ENCODE measurements at regions not wholly inside any gene's neighbourhood (a gene's known extent, or its start where the extent isn't known, plus 50 kb on each side); places are given as distances from the start of the nearest gene placed in this dataset.

- CTCF ChIA-PET: interaction anchor here (1.1 kb wide), 1 partner anchor 18 kb away, joined by 3 read pairs; no protein-coding TSS in a partner anchor
- Histone ChIP-seq H3K27ac (ENCODE audit: extremely low read depth, low read depth, low read length) (no peak overlapping the region), H3K4me3 (ENCODE audit: low read depth, low read length) (no peak overlapping the region), H3K36me3 (ENCODE audit: control insufficient read depth in 2 of 2, insufficient read depth in 1 of 2, low read length in 2 of 2) (no peaks in the 10 kb centered on the region), H3K9me3 (ENCODE audit: control insufficient read depth, insufficient read depth, low read depth, low read length) (no peaks in the 10 kb centered on the region), H3K4me1 (ENCODE audit: control insufficient read depth, insufficient read depth, low read length) (no peaks in the 10 kb centered on the region)
- POLR2A ChIA-PET: interaction anchor here (0.6 kb wide), 1 partner anchor 161 kb away, joined by 5 read pairs; no protein-coding TSS in a partner anchor
- TF ChIP-seq REST (tag by site-specific recombination; IDR thresholded peaks at IDR 0.05) (no peak), KLF9 (tag by site-specific recombination; IDR thresholded peaks at IDR 0.05; ENCODE audit: low read depth) (no peak), FEZF1 (tag by site-specific recombination; IDR thresholded peaks at IDR 0.05) (no peak), ZSCAN16 (tag by site-specific recombination; IDR thresholded peaks at IDR 0.05) (no peak)
- TF ChIP-seq, protein P1, sequence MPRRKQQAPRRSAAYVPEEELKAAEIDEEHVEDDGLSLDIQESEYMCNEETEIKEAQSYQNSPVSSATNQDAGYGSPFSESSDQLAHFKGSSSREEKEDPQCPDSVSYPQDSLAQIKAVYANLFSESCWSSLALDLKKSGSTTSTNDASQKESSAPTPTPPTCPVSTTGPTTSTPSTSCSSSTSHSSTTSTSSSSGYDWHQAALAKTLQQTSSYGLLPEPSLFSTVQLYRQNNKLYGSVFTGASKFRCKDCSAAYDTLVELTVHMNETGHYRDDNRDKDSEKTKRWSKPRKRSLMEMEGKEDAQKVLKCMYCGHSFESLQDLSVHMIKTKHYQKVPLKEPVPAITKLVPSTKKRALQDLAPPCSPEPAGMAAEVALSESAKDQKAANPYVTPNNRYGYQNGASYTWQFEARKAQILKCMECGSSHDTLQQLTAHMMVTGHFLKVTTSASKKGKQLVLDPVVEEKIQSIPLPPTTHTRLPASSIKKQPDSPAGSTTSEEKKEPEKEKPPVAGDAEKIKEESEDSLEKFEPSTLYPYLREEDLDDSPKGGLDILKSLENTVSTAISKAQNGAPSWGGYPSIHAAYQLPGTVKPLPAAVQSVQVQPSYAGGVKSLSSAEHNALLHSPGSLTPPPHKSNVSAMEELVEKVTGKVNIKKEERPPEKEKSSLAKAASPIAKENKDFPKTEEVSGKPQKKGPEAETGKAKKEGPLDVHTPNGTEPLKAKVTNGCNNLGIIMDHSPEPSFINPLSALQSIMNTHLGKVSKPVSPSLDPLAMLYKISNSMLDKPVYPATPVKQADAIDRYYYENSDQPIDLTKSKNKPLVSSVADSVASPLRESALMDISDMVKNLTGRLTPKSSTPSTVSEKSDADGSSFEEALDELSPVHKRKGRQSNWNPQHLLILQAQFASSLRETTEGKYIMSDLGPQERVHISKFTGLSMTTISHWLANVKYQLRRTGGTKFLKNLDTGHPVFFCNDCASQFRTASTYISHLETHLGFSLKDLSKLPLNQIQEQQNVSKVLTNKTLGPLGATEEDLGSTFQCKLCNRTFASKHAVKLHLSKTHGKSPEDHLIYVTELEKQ (tag by site-specific recombination; IDR thresholded peaks at IDR 0.05; ENCODE audit: borderline replicate concordance): no peak
These were observed 1342.5 kb upstream of the SLC10A2 start for GRCh38 chr13:104408733-104409132.

GRCh38 chr13:104404325-104404724 is 1338.1 kb upstream of the SLC10A2 start:
- no peaks in the 10 kb centered on the region for H3K36me3 ChIP-seq (ENCODE audit: control insufficient read depth in 2 of 2, insufficient read depth in 1 of 2, low read length in 2 of 2)
- no peaks in the 10 kb centered on the region for H3K9me3 ChIP-seq (ENCODE audit: control insufficient read depth, insufficient read depth, low read depth, low read length)
- H3K4me3 ChIP-seq (ENCODE audit: low read depth, low read length): no peak overlapping the region
- H3K4me1 ChIP-seq (ENCODE audit: control insufficient read depth, insufficient read depth, low read length): no peaks in the 10 kb centered on the region
- ChIA-PET POLR2A (no interaction called here), CTCF (no interaction called here)
- H3K27ac ChIP-seq (ENCODE audit: extremely low read depth, low read depth, low read length): no peak overlapping the region
- TF ChIP-seq ZNF654 (tag by site-specific recombination; IDR thresholded peaks at IDR 0.05; ENCODE audit: low read depth): no peak
- no peak for TF ChIP-seq ZBTB20 (tag by site-specific recombination; IDR thresholded peaks at IDR 0.05)
- no peak for TF ChIP-seq ZNF785 (tag by site-specific recombination; IDR thresholded peaks at IDR 0.05)
- TF ChIP-seq, protein P2, sequence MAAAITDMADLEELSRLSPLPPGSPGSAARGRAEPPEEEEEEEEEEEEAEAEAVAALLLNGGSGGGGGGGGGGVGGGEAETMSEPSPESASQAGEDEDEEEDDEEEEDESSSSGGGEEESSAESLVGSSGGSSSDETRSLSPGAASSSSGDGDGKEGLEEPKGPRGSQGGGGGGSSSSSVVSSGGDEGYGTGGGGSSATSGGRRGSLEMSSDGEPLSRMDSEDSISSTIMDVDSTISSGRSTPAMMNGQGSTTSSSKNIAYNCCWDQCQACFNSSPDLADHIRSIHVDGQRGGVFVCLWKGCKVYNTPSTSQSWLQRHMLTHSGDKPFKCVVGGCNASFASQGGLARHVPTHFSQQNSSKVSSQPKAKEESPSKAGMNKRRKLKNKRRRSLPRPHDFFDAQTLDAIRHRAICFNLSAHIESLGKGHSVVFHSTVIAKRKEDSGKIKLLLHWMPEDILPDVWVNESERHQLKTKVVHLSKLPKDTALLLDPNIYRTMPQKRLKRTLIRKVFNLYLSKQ (tag by site-specific recombination; IDR thresholded peaks at IDR 0.05; ENCODE audit: borderline replicate concordance): no peak
- TF ChIP-seq PRDM1 (tag by site-specific recombination; IDR thresholded peaks at IDR 0.05): no peak
- no peak for TF ChIP-seq ZNF473 (tag by site-specific recombination; IDR thresholded peaks at IDR 0.05)
- no peak for TF ChIP-seq ZNF292 (tag by site-specific recombination; IDR thresholded peaks at IDR 0.05; ENCODE audit: borderline replicate concordance, low read depth)
- no peak for TF ChIP-seq OSR2 (tag by site-specific recombination; IDR thresholded peaks at IDR 0.05)
- TF ChIP-seq ZNF132 (tag by site-specific recombination; IDR thresholded peaks at IDR 0.05; ENCODE audit: borderline replicate concordance): no peak
- no peak for TF ChIP-seq WT1 (tag by site-specific recombination; IDR thresholded peaks at IDR 0.05)
- no peak for TF ChIP-seq ZNF529 (tag by site-specific recombination; IDR thresholded peaks at IDR 0.05; ENCODE audit: insufficient replicate concordance)
- no peak for TF ChIP-seq ZBTB17 (tag by site-specific recombination; IDR thresholded peaks at IDR 0.05)
- TF ChIP-seq ZNF639 (tag by site-specific recombination; IDR thresholded peaks at IDR 0.05): no peak
- TF ChIP-seq, protein P3, sequence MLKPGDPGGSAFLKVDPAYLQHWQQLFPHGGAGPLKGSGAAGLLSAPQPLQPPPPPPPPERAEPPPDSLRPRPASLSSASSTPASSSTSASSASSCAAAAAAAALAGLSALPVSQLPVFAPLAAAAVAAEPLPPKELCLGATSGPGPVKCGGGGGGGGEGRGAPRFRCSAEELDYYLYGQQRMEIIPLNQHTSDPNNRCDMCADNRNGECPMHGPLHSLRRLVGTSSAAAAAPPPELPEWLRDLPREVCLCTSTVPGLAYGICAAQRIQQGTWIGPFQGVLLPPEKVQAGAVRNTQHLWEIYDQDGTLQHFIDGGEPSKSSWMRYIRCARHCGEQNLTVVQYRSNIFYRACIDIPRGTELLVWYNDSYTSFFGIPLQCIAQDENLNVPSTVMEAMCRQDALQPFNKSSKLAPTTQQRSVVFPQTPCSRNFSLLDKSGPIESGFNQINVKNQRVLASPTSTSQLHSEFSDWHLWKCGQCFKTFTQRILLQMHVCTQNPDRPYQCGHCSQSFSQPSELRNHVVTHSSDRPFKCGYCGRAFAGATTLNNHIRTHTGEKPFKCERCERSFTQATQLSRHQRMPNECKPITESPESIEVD (tag by site-specific recombination; IDR thresholded peaks at IDR 0.05): no peak
